ENCODE measurements at regions not wholly inside any gene's neighbourhood (a gene's known extent, or its start where the extent isn't known, plus 50 kb on each side); places are given as distances from the start of the nearest gene placed in this dataset.

DNA sequence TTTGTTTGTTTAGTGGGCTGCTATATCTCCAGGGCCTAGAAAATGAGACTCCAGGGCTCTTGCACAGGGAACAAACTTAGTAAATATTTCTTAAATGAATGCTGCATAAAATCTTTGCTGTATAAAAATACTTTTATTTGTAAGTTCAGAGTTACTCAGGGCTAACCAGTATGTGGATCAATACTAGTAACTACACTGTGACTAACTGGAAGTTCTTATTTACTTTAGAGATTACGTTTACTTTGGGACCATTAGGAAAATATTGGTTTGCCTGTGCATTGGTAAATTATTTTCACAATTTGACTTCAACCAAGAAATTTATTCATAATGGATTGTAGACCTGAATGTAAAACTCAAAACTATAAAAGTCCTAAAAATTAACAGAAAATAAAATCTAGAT lies 575.5 kb downstream of the RNF144A start:
- H3K27me3 ChIP-seq (replicated peaks; ENCODE audit: control insufficient read depth, insufficient read depth, low read length), result no peaks in the 10 kb centered on the region
- no peaks in the 10 kb centered on the region for H3K9me3 ChIP-seq
- BruUV-seq (replicated peaks), result no TSS peak
- intact Hi-C loops (cut with micrococcal nuclease; ENCODE audit: unreplicated experiment), result no loop called here
- Mint-ChIP-seq H3K4me1 (ENCODE audit: low read depth, unreplicated experiment) (no peaks in the 10 kb centered on the region), H3K36me3 (ENCODE audit: insufficient read depth, unreplicated experiment) (no peaks in the 10 kb centered on the region), H3K9me3 (ENCODE audit: unreplicated experiment) (no peaks in the 10 kb centered on the region), H3K4me3 (ENCODE audit: unreplicated experiment) (no peak overlapping the region), H3K27me3 (ENCODE audit: insufficient read depth, unreplicated experiment) (peaks cover 2% of the 10 kb centered on the region), H3K27ac (ENCODE audit: unreplicated experiment) (no peak overlapping the region)
- CTCF ChIA-PET, result no interaction called here
- H3K4me1 ChIP-seq, result no peaks in the 10 kb centered on the region
- no peak for DNase-seq
- POLR2A ChIA-PET, result no interaction called here
- H3K4me3 ChIP-seq (ENCODE audit: low read depth, low read length), result no peak overlapping the region
- TF ChIP-seq CTCF (IDR thresholded peaks at IDR 0.05; ENCODE audit: insufficient read depth in 1 of 2, low read depth in 1 of 2, low read length in 1 of 2, severe bottlenecking in 1 of 2, unreplicated experiment in 1 of 2), result no peak
- no peaks in the 10 kb centered on the region for H3K36me3 ChIP-seq (ENCODE audit: control insufficient read depth, insufficient read depth, low read length)

DNA sequence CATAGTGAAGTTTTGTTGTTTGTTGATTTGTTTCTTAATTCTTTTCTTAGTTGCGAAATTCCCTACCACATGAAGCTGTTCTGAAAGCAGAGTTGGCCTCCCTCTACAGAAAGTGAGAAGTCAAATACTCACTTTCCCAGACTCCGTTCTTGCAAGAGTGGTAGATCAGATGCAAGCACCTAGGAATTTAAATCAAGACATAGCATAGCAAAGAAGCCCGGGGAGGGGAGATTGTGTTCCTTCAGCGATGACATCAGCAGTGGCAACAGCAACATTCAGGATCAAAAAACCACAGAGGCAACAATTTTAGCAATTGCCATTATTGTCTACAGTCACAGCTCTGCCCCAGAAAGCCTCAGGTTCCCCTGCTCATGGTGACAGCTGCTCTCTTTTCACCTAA lies 580.0 kb downstream of the RNF144A start:
- POLR2A ChIA-PET, result no interaction called here
- no peak for DNase-seq
- no peak for TF ChIP-seq CTCF (IDR thresholded peaks at IDR 0.05; ENCODE audit: insufficient read depth in 1 of 2, low read depth in 1 of 2, low read length in 1 of 2, severe bottlenecking in 1 of 2, unreplicated experiment in 1 of 2)
- Histone ChIP-seq H3K9me3 (no peaks in the 10 kb centered on the region), H3K27me3 (replicated peaks; ENCODE audit: control insufficient read depth, insufficient read depth, low read length) (no peaks in the 10 kb centered on the region), H3K36me3 (ENCODE audit: control insufficient read depth, insufficient read depth, low read length) (no peaks in the 10 kb centered on the region), H3K4me1 (no peaks in the 10 kb centered on the region), H3K4me3 (ENCODE audit: low read depth, low read length) (no peak overlapping the region)
- BruUV-seq (replicated peaks), result no TSS peak
- no peaks in the 10 kb centered on the region for H3K36me3 Mint-ChIP-seq (ENCODE audit: insufficient read depth, unreplicated experiment)
- intact Hi-C loops (cut with micrococcal nuclease; ENCODE audit: unreplicated experiment), result no loop called here
- H3K4me3 Mint-ChIP-seq (ENCODE audit: unreplicated experiment), result no peak overlapping the region
- peaks cover 6% of the 10 kb centered on the region for H3K27me3 Mint-ChIP-seq (ENCODE audit: insufficient read depth, unreplicated experiment)
- H3K4me1 Mint-ChIP-seq (ENCODE audit: low read depth, unreplicated experiment), result no peaks in the 10 kb centered on the region
- H3K27ac Mint-ChIP-seq (ENCODE audit: unreplicated experiment), result no peak overlapping the region
- CTCF ChIA-PET, result no interaction called here
- no peaks in the 10 kb centered on the region for H3K9me3 Mint-ChIP-seq (ENCODE audit: unreplicated experiment)

DNA sequence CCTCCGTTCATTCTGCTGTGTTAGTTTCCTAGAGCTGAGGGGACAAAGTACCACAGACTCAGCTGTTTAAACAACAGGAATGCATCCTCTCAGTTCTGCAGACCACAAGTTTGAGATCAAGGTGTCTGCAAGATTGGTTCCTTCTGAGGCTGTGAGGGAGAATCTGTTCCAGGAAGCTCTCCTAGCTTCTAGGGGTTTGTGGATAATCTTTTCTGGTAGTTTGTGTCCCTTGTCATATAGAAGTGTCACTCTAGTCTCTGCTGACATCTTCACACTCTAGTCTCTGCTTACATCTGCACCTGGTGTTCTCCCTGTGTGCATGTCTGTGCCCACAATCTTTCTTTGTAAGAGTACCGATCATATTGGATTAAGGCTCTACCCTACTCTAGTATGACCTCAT lies 581.8 kb downstream of the RNF144A start:
- peaks cover 6% of the 10 kb centered on the region for H3K27me3 Mint-ChIP-seq (ENCODE audit: insufficient read depth, unreplicated experiment)
- Histone ChIP-seq H3K36me3 (ENCODE audit: control insufficient read depth, insufficient read depth, low read length) (no peaks in the 10 kb centered on the region), H3K4me3 (ENCODE audit: low read depth, low read length) (no peak overlapping the region), H3K9me3 (no peaks in the 10 kb centered on the region), H3K4me1 (no peaks in the 10 kb centered on the region), H3K27me3 (replicated peaks; ENCODE audit: control insufficient read depth, insufficient read depth, low read length) (no peaks in the 10 kb centered on the region)
- POLR2A ChIA-PET, result no interaction called here
- H3K36me3 Mint-ChIP-seq (ENCODE audit: insufficient read depth, unreplicated experiment), result no peaks in the 10 kb centered on the region
- BruUV-seq (replicated peaks), result no TSS peak
- intact Hi-C loops (cut with micrococcal nuclease; ENCODE audit: unreplicated experiment), result no loop called here
- no peaks in the 10 kb centered on the region for H3K9me3 Mint-ChIP-seq (ENCODE audit: unreplicated experiment)
- H3K4me3 Mint-ChIP-seq (ENCODE audit: unreplicated experiment), result no peak overlapping the region
- H3K4me1 Mint-ChIP-seq (ENCODE audit: low read depth, unreplicated experiment), result no peaks in the 10 kb centered on the region
- no peak for TF ChIP-seq CTCF (IDR thresholded peaks at IDR 0.05; ENCODE audit: insufficient read depth in 1 of 2, low read depth in 1 of 2, low read length in 1 of 2, severe bottlenecking in 1 of 2, unreplicated experiment in 1 of 2)
- CTCF ChIA-PET, result no interaction called here
- H3K27ac Mint-ChIP-seq (ENCODE audit: unreplicated experiment), result no peak overlapping the region
- no peak for DNase-seq

All from Caco-2 (cell line).